Cardiac muscle cell (in vitro differentiated cells and primary cell): ENCODE measurements at regions not wholly inside any gene's neighbourhood (a gene's known extent, or its start where the extent isn't known, plus 50 kb on each side); places are given as distances from the start of the nearest gene placed in this dataset.
"Not testable (repeated sequence)": the region's sequence is repeated elsewhere in the genome, so short reads cannot be mapped to it uniquely, and the experiment has no call there.

Experiments
- DNase-seq, 2 donors: peaks; one replicate each; pipeline versions ENCODE4 v3.0.0 to v3.0.0-alpha.2; 2010 to 2017; ENCODE audit warnings: low read depth in 1 of 2, low spot score in 1 of 2
- H3K27ac ChIP-seq: fragments of 200-600 bp; sonication (generic); 2 replicates; pipeline ENCODE4 v1.5.1; 2016
- H3K27me3 ChIP-seq: fragments of 200-600 bp; sonication (generic); 2 replicates; pipeline ENCODE4 v1.6.0; 2016; ENCODE audit warnings: control low read depth
- H3K36me3 ChIP-seq: fragments of 200-600 bp; sonication (generic); 2 replicates; pipeline ENCODE4 v1.5.1; 2016; ENCODE audit warnings: control low read depth
- H3K4me1 ChIP-seq: fragments of 200-600 bp; sonication (generic); 2 replicates; pipeline ENCODE4 v1.8.1; 2017; ENCODE audit warnings: low read depth, mild to moderate bottlenecking, mixed run types
- H3K4me3 ChIP-seq: fragments of 200-600 bp; sonication (generic); 2 replicates; pipeline ENCODE4 v1.5.1; 2016; ENCODE audit warnings: mild to moderate bottlenecking
- H3K9me3 ChIP-seq: fragments of 200-600 bp; sonication (generic); 2 replicates; pipeline ENCODE4 v1.5.1; 2017; ENCODE audit warnings: low read depth, mild to moderate bottlenecking, control low read depth
- CTCF ChIP-seq: IDR thresholded peaks from 2 replicates; pipeline ENCODE4 v1.5.1; 2012; ENCODE audit warnings: low read depth, mild to moderate bottlenecking, low read length

GRCh38 chrX:35626124-35626523 is 172.0 kb upstream of the MAGEB16 start:
- H3K9me3 ChIP-seq: no peaks in the 10 kb centered on the region
- H3K4me3 ChIP-seq: no peak overlapping the region
- no peaks in the 10 kb centered on the region for H3K36me3 ChIP-seq
- H3K27me3 ChIP-seq: no peaks in the 10 kb centered on the region
- no peaks in the 10 kb centered on the region for H3K4me1 ChIP-seq
- no peak overlapping the region for H3K27ac ChIP-seq
- TF ChIP-seq CTCF: no peak
- DNase-seq: no peak

GRCh38 chrX:35635971-35636370 is 162.2 kb upstream of the MAGEB16 start:
- not testable (repeated sequence) for H3K9me3 ChIP-seq, DNase-seq, H3K27ac ChIP-seq, H3K4me3 ChIP-seq, H3K4me1 ChIP-seq, H3K27me3 ChIP-seq, H3K36me3 ChIP-seq

GRCh38 chrX:35664833-35665232 is 133.3 kb upstream of the MAGEB16 start:
- no peak for TF ChIP-seq CTCF

GRCh38 chrX:35665311-35665710 is 132.8 kb upstream of the MAGEB16 start:
- Histone ChIP-seq H3K9me3 (no peaks in the 10 kb centered on the region), H3K4me1 (no peaks in the 10 kb centered on the region), H3K27ac (peak overlapping the region; percentile 18), H3K36me3 (no peaks in the 10 kb centered on the region), H3K4me3 (no peak overlapping the region), H3K27me3 (no peaks in the 10 kb centered on the region)
- no peak for DNase-seq
- TF ChIP-seq CTCF: no peak

More at GRCh38 chrX:35664833-35665232, 133.3 kb upstream of the MAGEB16 start:
- H3K9me3 ChIP-seq: no peaks in the 10 kb centered on the region
- H3K4me1 ChIP-seq: no peaks in the 10 kb centered on the region
- no peak overlapping the region for H3K4me3 ChIP-seq
- H3K27me3 ChIP-seq: no peaks in the 10 kb centered on the region
- peak in 1 of 2 donors; percentile 40 for DNase-seq
- H3K36me3 ChIP-seq: no peaks in the 10 kb centered on the region
- no peak overlapping the region for H3K27ac ChIP-seq

- TF ChIP-seq CTCF: no peak
- H3K4me1 ChIP-seq: no peaks in the 10 kb centered on the region
- H3K4me3 ChIP-seq: no peak overlapping the region
- no peaks in the 10 kb centered on the region for H3K36me3 ChIP-seq
- no peak for DNase-seq
- no peaks in the 10 kb centered on the region for H3K9me3 ChIP-seq
- no peak overlapping the region for H3K27ac ChIP-seq
- H3K27me3 ChIP-seq: no peaks in the 10 kb centered on the region
Observed at GRCh38 chrX:35670889-35671288, 127.3 kb upstream of the MAGEB16 start.

GRCh38 chrX:35675151-35675550 is 123.0 kb upstream of the MAGEB16 start:
- no peak for DNase-seq
- H3K4me3 ChIP-seq: no peak overlapping the region
- no peaks in the 10 kb centered on the region for H3K27me3 ChIP-seq
- H3K27ac ChIP-seq: no peak overlapping the region
- H3K9me3 ChIP-seq: no peaks in the 10 kb centered on the region
- H3K36me3 ChIP-seq: no peaks in the 10 kb centered on the region
- no peak for TF ChIP-seq CTCF
- no peaks in the 10 kb centered on the region for H3K4me1 ChIP-seq
